Prostate gland (tissue), 2 donors: ENCODE measurements at regions not wholly inside any gene's neighbourhood (a gene's known extent, or its start where the extent isn't known, plus 50 kb on each side); places are given as distances from the start of the nearest gene placed in this dataset.

Source experiments
- POLR2AphosphoS5 ChIP-seq: sonication (generic); formaldehyde crosslinking; IDR thresholded peaks from one replicate; pipeline ENCODE4 v1.6.1; 2017; ENCODE audit warnings: antibody characterized with exemption
- TF ChIP-seq, protein P1 (sequence below), 4 experiments: fragments of 200-600 bp in 2 of 4; fragments of 450-650 bp in 2 of 4; sonication (generic) in 2 of 4; IDR thresholded peaks; 1 replicate in 3 of 4; 2 replicates in 1 of 4; pipeline ENCODE4 v1.5.1; 2016 to 2019; ENCODE audit warnings: antibody characterized with exemption in 4 of 4, mild to moderate bottlenecking in 2 of 4, moderate library complexity in 2 of 4

DNA sequence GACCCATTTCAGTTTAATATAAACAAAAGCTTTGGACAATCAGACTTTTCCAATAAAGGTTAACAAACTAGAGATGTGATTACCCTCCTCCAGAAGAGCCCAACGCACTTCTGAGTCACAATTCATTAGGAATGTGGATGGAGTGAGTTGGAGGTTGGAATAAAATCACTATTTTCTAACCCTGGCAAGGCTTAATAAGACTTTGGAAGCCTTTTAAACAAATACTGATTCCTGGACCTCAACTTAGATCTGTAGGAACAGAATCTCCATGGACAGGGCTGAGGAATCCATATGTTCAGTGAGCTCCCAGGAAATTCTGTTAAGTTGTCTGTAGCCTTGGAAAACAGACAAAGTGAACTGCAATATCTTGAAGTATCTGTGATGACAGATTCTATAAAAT, 233.5 kb upstream of the ELL2 start:
- TF ChIP-seq, protein P1, sequence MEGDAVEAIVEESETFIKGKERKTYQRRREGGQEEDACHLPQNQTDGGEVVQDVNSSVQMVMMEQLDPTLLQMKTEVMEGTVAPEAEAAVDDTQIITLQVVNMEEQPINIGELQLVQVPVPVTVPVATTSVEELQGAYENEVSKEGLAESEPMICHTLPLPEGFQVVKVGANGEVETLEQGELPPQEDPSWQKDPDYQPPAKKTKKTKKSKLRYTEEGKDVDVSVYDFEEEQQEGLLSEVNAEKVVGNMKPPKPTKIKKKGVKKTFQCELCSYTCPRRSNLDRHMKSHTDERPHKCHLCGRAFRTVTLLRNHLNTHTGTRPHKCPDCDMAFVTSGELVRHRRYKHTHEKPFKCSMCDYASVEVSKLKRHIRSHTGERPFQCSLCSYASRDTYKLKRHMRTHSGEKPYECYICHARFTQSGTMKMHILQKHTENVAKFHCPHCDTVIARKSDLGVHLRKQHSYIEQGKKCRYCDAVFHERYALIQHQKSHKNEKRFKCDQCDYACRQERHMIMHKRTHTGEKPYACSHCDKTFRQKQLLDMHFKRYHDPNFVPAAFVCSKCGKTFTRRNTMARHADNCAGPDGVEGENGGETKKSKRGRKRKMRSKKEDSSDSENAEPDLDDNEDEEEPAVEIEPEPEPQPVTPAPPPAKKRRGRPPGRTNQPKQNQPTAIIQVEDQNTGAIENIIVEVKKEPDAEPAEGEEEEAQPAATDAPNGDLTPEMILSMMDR (IDR thresholded peaks at IDR 0.05): no peak
- no peak for TF ChIP-seq POLR2AphosphoS5
